A673 (cell line): ENCODE measurements at regions not wholly inside any gene's neighbourhood (a gene's known extent, or its start where the extent isn't known, plus 50 kb on each side); places are given as distances from the start of the nearest gene placed in this dataset.

ENCODE experiments used
- BruUV-seq: library from RNA; stranded (reverse); fragments of 400-500 nt; replicated peaks from 2 replicates; lab custom pipeline; 2021; lab: Mats Ljungman, UMichigan
- CTCF ChIA-PET: fragments of 300-600 bp; sonication (Branson Sonifier 250); formaldehyde crosslinking; loops from one replicate; lab custom pipeline; 2022; ENCODE audit warnings: antibody characterized with exemption; lab: Charles Lee
- POLR2A ChIA-PET: fragments of 300-600 bp; sonication (Branson Sonifier 250); formaldehyde crosslinking; loops from one replicate; lab custom pipeline; 2022; ENCODE audit warnings: antibody characterized with exemption; ENCODE audit not compliant: low non-redundant PET; lab: Charles Lee
- DNase-seq: peaks from one replicate; pipeline ENCODE4 v3.0.0-alpha.2; 2015; ENCODE audit warnings: low spot score
- H3K27ac ChIP-seq: fragments of 200-600 bp; sonication (generic); 2 replicates; pipeline ENCODE4 v1.5.1; 2016; ENCODE audit warnings: mixed run types, low read depth, mild to moderate bottlenecking, mixed read lengths, antibody characterized with exemption, low read length; ENCODE audit not compliant: poor library complexity, severe bottlenecking
- H3K27me3 ChIP-seq: fragments of 200-600 bp; sonication (generic); replicated peaks from 2 replicates; pipeline ENCODE4 v1.6.1; 2017; ENCODE audit warnings: mixed run types, low read depth, mild to moderate bottlenecking, mixed read lengths, antibody characterized with exemption, low read length; ENCODE audit not compliant: insufficient read depth, poor library complexity
- H3K36me3 ChIP-seq: fragments of 200-600 bp; sonication (generic); 2 replicates; pipeline ENCODE4 v1.6.1; 2016; ENCODE audit warnings: mixed run types, mild to moderate bottlenecking, mixed read lengths, antibody characterized with exemption, low read length; ENCODE audit not compliant: insufficient read depth, poor library complexity, severe bottlenecking
- H3K4me1 ChIP-seq: fragments of 200-600 bp; sonication (generic); 2 replicates; pipeline ENCODE4 v1.6.1; 2017; ENCODE audit warnings: mixed run types, mild to moderate bottlenecking, mixed read lengths, antibody characterized with exemption, low read length; ENCODE audit not compliant: insufficient read depth, poor library complexity, severe bottlenecking
- H3K4me3 ChIP-seq: fragments of 200-600 bp; sonication (generic); 2 replicates; pipeline ENCODE4 v1.5.1; 2016; ENCODE audit warnings: low read depth, mixed run types, mild to moderate bottlenecking, mixed read lengths, low read length; ENCODE audit not compliant: poor library complexity, severe bottlenecking
- H3K9me3 ChIP-seq: fragments of 200-600 bp; sonication (generic); 2 replicates; pipeline ENCODE4 v1.6.1; 2016; ENCODE audit warnings: mixed run types, low read depth, mild to moderate bottlenecking, mixed read lengths, antibody characterized with exemption, low read length; ENCODE audit not compliant: poor library complexity, severe bottlenecking
- CTCF ChIP-seq: fragments of 300-800, 200-600 bp; sonication (generic); conservative IDR thresholded peaks from 2 replicates; pipeline ENCODE4 v1.5.1; 2017; ENCODE audit warnings: low read depth, mild to moderate bottlenecking, antibody characterized with exemption, low read length, moderate library complexity, mixed read lengths
- EZH2 ChIP-seq: fragments of 200-600 bp; sonication (generic); IDR thresholded peaks from 2 replicates; pipeline ENCODE4 v1.6.1; 2017; ENCODE audit warnings: borderline replicate concordance, low read depth, mild to moderate bottlenecking, mixed read lengths, antibody characterized with exemption, low read length; ENCODE audit not compliant: poor library complexity, severe bottlenecking
- intact Hi-C: fragments of 100-400 bp; cut with micrococcal nuclease; formaldehyde crosslinking; loops from one replicate; pipeline ENCODE4 v1.10.0; 2022; ENCODE audit not compliant: unreplicated experiment

GRCh38 chr10:22784668-22785067 is 70.3 kb upstream of the PIP4K2A start:
- intact Hi-C loops, result no loop called here
- no peak overlapping the region for H3K4me3 ChIP-seq
- BruUV-seq, result no TSS peak
- H3K27ac ChIP-seq, result no peak overlapping the region
- no peak for DNase-seq
- peaks cover 41% of the 10 kb centered on the region for H3K27me3 ChIP-seq
- CTCF ChIA-PET, result no interaction called here
- TF ChIP-seq EZH2 (no peak), CTCF (no peak)
- POLR2A ChIA-PET, result no interaction called here
- no peaks in the 10 kb centered on the region for H3K36me3 ChIP-seq
- peaks cover 4% of the 10 kb centered on the region for H3K9me3 ChIP-seq
- H3K4me1 ChIP-seq, result peaks cover 3% of the 10 kb centered on the region

- BruUV-seq, result no TSS peak
- H3K36me3 ChIP-seq, result no peaks in the 10 kb centered on the region
- CTCF ChIA-PET, result no interaction called here
Measured at GRCh38 chr10:22783807-22784206, 69.4 kb upstream of the PIP4K2A start.

GRCh38 chr10:22780474-22780885 is 66.1 kb upstream of the PIP4K2A start:
- POLR2A ChIA-PET, result no interaction called here
- no TSS peak for BruUV-seq
- TF ChIP-seq CTCF (no peak), EZH2 (no peak)

More at GRCh38 chr10:22783807-22784206, 69.4 kb upstream of the PIP4K2A start:
- H3K4me3 ChIP-seq, result no peak overlapping the region
- no peaks in the 10 kb centered on the region for H3K9me3 ChIP-seq
- DNase-seq, result no peak
- H3K27me3 ChIP-seq, result peaks cover 37% of the 10 kb centered on the region
- no peak overlapping the region for H3K27ac ChIP-seq
- POLR2A ChIA-PET, result no interaction called here
- peaks cover 3% of the 10 kb centered on the region for H3K4me1 ChIP-seq
- TF ChIP-seq EZH2 (no peak), CTCF (no peak)
- intact Hi-C loops, result no loop called here

More at GRCh38 chr10:22780474-22780885, 66.1 kb upstream of the PIP4K2A start:
- CTCF ChIA-PET, result no interaction called here
- no peaks in the 10 kb centered on the region for H3K36me3 ChIP-seq
- DNase-seq, result peak; percentile 41
- H3K27ac ChIP-seq, result no peak overlapping the region
- no peaks in the 10 kb centered on the region for H3K9me3 ChIP-seq
- H3K4me3 ChIP-seq, result no peak overlapping the region
- H3K4me1 ChIP-seq, result peaks cover 3% of the 10 kb centered on the region
- peaks cover 12% of the 10 kb centered on the region for H3K27me3 ChIP-seq
- intact Hi-C loops, result no loop called here
